Transverse colon (tissue), 4 donors: ENCODE measurements at regions not wholly inside any gene's neighbourhood (a gene's known extent, or its start where the extent isn't known, plus 50 kb on each side); places are given as distances from the start of the nearest gene placed in this dataset.

Experiments used
- CTCF ChIP-seq, 5 experiments: fragments of 200-600 bp in 3 of 5; fragments of 450-650 bp in 2 of 5; sonication (generic) in 3 of 5; IDR thresholded peaks; 1 replicate in 2 of 5; 2 replicates in 3 of 5; pipeline ENCODE4 v1.5.1; 2016 to 2017; ENCODE audit warnings: antibody characterized with exemption in 5 of 5, inconsistent platforms in 3 of 5, mild to moderate bottlenecking in 2 of 5, moderate library complexity in 1 of 5
- EP300 ChIP-seq: sonication (generic); formaldehyde crosslinking; IDR thresholded peaks from one replicate; pipeline ENCODE4 v1.6.1; 2017; ENCODE audit warnings: antibody characterized with exemption, low read depth
- POLR2A ChIP-seq: fragments of 450-650 bp; IDR thresholded peaks from one replicate; pipeline ENCODE4 v1.6.1; 2016; ENCODE audit warnings: antibody characterized with exemption, mild to moderate bottlenecking, moderate library complexity
- POLR2AphosphoS5 ChIP-seq, 3 donors: sonication (generic); formaldehyde crosslinking; IDR thresholded peaks; one replicate each; pipeline ENCODE4 v1.6.1; 2016; ENCODE audit warnings: antibody characterized with exemption in 3 of 3

- TF ChIP-seq CTCF (IDR thresholded peaks at IDR 0.05) (no peak), POLR2AphosphoS5 (IDR thresholded peaks at IDR 0.05) (no peak), POLR2A (no peak), EP300 (no peak)
These were observed 58.2 kb upstream of the DRD2 start for GRCh38 chr11:113533425-113533698.
